ENCODE measurements at regions not wholly inside any gene's neighbourhood (a gene's known extent, or its start where the extent isn't known, plus 50 kb on each side); places are given as distances from the start of the nearest gene placed in this dataset.

- TF ChIP-seq POLR2A (IDR thresholded peaks at IDR 0.05) (no peak), CTCF (IDR thresholded peaks at IDR 0.05) (no peak)
Observed at GRCh38 chr6:82118150-82118562, 129.4 kb downstream of the IBTK start.
